ENCODE measurements at regions not wholly inside any gene's neighbourhood (a gene's known extent, or its start where the extent isn't known, plus 50 kb on each side); places are given as distances from the start of the nearest gene placed in this dataset.

GRCh38 chrX:18034945-18035344 is 173.8 kb upstream of the RAI2 start:
- Histone ChIP-seq H3K27ac (ENCODE audit: insufficient read length, low read depth, low read length) (no peak overlapping the region), H3T11ph (ENCODE audit: low read length) (no peak overlapping the region), H2BK12ac (ENCODE audit: insufficient read length, low read depth, low read length) (no peak overlapping the region), H2BK20ac (ENCODE audit: low read depth, low read length, poor library complexity, severe bottlenecking) (no peak overlapping the region), H2AK5ac (ENCODE audit: insufficient read length, low read length) (no peak overlapping the region), H3K4me2 (ENCODE audit: insufficient read depth, insufficient read length, low read length) (no peak overlapping the region), H3K14ac (ENCODE audit: insufficient read depth, low read length) (no peak overlapping the region), H2BK5ac (ENCODE audit: insufficient read length, low read length) (no peak overlapping the region), H2AFZ (ENCODE audit: low read length) (no peak overlapping the region), H4K5ac (ENCODE audit: insufficient read length, low read depth, low read length) (no peak overlapping the region), H3K18ac (ENCODE audit: insufficient read length, low read depth, low read length) (no peak overlapping the region), H3K23ac (ENCODE audit: insufficient read length, low read depth, low read length) (no peak overlapping the region), H3K79me2 (ENCODE audit: insufficient read depth, low read length) (no peaks in the 10 kb centered on the region), H2BK15ac (ENCODE audit: low read depth, low read length) (no peak overlapping the region), H3K9ac (ENCODE audit: extremely low read depth, insufficient read length, low read length) (no peak overlapping the region), H3K23me2 (ENCODE audit: insufficient read length, low read depth, low read length, poor library complexity, severe bottlenecking) (no peaks in the 10 kb centered on the region), H3K27me3 (ENCODE audit: insufficient read depth, low read length) (no peaks in the 10 kb centered on the region), H2BK120ac (ENCODE audit: low read depth, low read length, poor library complexity, severe bottlenecking) (no peak overlapping the region), H3K4me1 (ENCODE audit: insufficient read depth, low read length) (no peaks in the 10 kb centered on the region), H4K91ac (ENCODE audit: insufficient read length, low read depth, low read length) (no peak overlapping the region), H3K4ac (ENCODE audit: low read depth, low read length) (no peak overlapping the region), H3K56ac (ENCODE audit: insufficient read length, low read depth, low read length) (no peak overlapping the region), H4K20me1 (ENCODE audit: control insufficient read depth, insufficient read depth, insufficient read length) (no peaks in the 10 kb centered on the region), H3K79me1 (ENCODE audit: insufficient read depth, low read depth, low read length, poor library complexity, severe bottlenecking) (no peaks in the 10 kb centered on the region), H3K9me3 (ENCODE audit: control insufficient read depth, low read depth, low read length) (peaks cover 42% of the 10 kb centered on the region), H4K8ac (replicated peaks; ENCODE audit: insufficient read length, low read depth, low read length) (no peak overlapping the region)
- H3K27ac Mint-ChIP-seq, result no peak overlapping the region
- WGBS (ENCODE audit: extremely low coverage, insufficient read length, low lambda C conversion rate), result no CpG with 5 or more reads among the region's 2 CpGs
- no peak overlapping the region for H3K4me3 Mint-ChIP-seq
- no peak for TF ChIP-seq CTCF (conservative IDR thresholded peaks at IDR 0.05)
- peaks cover 54 to 61% of the 10 kb centered on the region in 2 experiments for H3K9me3 Mint-ChIP-seq
- no peak for DNase-seq
- H3K27me3 Mint-ChIP-seq (ENCODE audit: low read depth), result no peaks in the 10 kb centered on the region
- H3K4me1 Mint-ChIP-seq, result peaks cover under 1 to 1% of the 10 kb centered on the region in 2 experiments; a peak in 2 of 4 replicates
- H3K36me3 Mint-ChIP-seq (ENCODE audit: insufficient read depth in 1 of 3, low read depth in 3 of 3), result peaks cover 0 to 4% (median 0%) of the 10 kb centered on the region in 3 experiments; a peak in 3 of 7 replicates
